ENCODE measurements at regions not wholly inside any gene's neighbourhood (a gene's known extent, or its start where the extent isn't known, plus 50 kb on each side); places are given as distances from the start of the nearest gene placed in this dataset.

GRCh38 chr10:52870562-52870961 lies 98.0 kb upstream of the MBL2 start:
- no peak for DNase-seq (ENCODE audit: low read depth)
- TF ChIP-seq CTCF (IDR thresholded peaks at IDR 0.05; ENCODE audit: low read depth, low read length, missing control alignments): no peak

GRCh38 chr10:52869864-52870263 lies 97.3 kb upstream of the MBL2 start:
- DNase-seq (ENCODE audit: low read depth): no peak
- TF ChIP-seq CTCF (IDR thresholded peaks at IDR 0.05; ENCODE audit: low read depth, low read length, missing control alignments): no peak
- in situ Hi-C loops (cut with HindIII; ENCODE audit: low sequenced_read_pairs): no loop called here

More at GRCh38 chr10:52870562-52870961, 98.0 kb upstream of the MBL2 start:
- no peak overlapping the region for H3K4me3 ChIP-seq (ENCODE audit: low read depth, low read length)
- in situ Hi-C loops (cut with HindIII; ENCODE audit: low sequenced_read_pairs): no loop called here

DNA sequence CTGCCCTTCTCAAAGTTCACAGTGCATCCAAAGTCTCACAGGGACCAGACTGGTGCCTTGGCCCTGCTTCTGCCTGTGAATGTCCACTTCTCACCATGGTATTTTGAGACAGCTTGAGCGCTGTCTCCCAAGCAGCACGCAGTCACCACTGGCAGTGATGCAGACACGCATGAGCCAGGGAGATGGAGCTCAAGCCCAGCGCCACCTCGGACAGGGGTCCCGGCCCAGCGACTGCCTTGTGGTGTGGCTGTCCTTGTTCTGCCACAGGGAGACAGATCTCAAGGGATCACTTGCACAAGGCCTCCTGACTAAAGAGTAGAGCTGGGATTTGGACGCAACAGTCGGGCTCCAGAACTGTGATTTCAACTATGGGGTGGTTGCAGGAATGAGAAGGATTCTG lies 92.6 kb upstream of the MBL2 start:
- in situ Hi-C loops (cut with HindIII; ENCODE audit: low sequenced_read_pairs): no loop called here
- DNase-seq (ENCODE audit: low read depth): no peak
- H3K4me3 ChIP-seq (ENCODE audit: low read depth, low read length): no peak overlapping the region
- no peak for TF ChIP-seq CTCF (IDR thresholded peaks at IDR 0.05; ENCODE audit: low read depth, low read length, missing control alignments)

More at GRCh38 chr10:52869864-52870263, 97.3 kb upstream of the MBL2 start:
- no peak overlapping the region for H3K4me3 ChIP-seq (ENCODE audit: low read depth, low read length)

GRCh38 chr10:52864201-52865106 lies 91.9 kb upstream of the MBL2 start:
- H3K4me3 ChIP-seq (ENCODE audit: low read depth, low read length): no peak overlapping the region
- TF ChIP-seq CTCF (IDR thresholded peaks at IDR 0.05; ENCODE audit: low read depth, low read length, missing control alignments): no peak
- peak; percentile 94 for DNase-seq (ENCODE audit: low read depth)
- in situ Hi-C loops (cut with HindIII; ENCODE audit: low sequenced_read_pairs): no loop called here

DNA sequence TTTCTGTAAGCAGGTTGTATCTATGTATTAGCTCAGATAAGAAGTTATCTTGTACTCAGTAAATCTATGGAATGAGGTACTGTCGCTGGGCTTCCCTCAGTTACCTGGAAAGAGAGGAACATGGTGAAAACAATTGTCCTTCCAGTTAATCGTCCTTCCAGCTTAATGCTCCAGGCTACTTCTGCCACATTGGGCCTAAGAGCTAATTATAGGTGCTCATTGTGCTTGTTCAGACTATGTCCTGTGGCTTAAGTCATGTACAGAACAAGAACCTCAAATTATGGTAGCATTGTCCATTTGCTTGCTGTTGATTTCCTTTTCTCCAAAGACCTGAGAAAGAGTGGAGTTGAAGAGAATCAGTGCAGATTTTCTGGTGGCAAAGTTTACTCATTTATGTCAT lies 86.1 kb upstream of the MBL2 start:
- no peak for TF ChIP-seq CTCF (IDR thresholded peaks at IDR 0.05; ENCODE audit: low read depth, low read length, missing control alignments)
- no peak overlapping the region for H3K4me3 ChIP-seq (ENCODE audit: low read depth, low read length)
- no peak for DNase-seq (ENCODE audit: low read depth)
- in situ Hi-C loops (cut with HindIII; ENCODE audit: low sequenced_read_pairs): no loop called here

DNA sequence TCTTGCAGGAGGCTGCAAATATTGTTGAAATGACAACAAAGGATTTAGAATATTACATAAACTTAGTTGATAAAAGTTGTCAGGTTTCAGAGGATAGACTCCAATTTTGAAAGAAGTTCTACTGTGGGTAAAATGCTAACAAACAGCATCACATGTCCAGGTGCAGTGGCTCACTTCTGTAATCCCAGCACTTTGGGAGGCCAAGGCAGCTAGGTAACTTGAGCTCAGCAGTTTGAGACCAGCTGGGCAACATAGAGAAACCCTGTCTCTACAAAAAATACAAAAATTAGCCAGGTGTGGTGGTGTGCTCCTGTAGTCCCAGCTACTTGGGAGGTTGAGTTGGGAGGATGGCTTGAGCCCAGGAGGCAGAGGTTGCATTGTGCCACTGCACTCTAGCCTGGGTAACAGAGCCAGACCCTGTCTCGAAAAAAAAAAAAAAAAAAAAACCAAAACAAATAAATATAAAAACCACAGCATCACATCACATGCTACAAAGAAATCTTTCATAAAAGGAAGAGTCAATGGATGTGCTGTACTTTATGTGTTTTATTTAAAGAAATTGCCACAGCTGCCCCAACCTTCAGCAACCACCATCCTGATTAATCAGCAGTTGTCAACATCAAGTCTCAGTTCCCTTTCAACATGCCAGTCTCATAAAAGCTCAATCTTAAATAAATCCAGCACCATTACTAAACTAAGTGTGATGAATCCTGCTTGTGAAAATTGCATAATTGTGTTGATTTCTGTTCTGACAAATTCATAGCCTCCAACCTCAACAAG lies 83.2 kb upstream of the MBL2 start:
- no peak overlapping the region for H3K4me3 ChIP-seq (ENCODE audit: low read depth, low read length)
- no peak for TF ChIP-seq CTCF (IDR thresholded peaks at IDR 0.05; ENCODE audit: low read depth, low read length, missing control alignments)
- in situ Hi-C loops (cut with HindIII; ENCODE audit: low sequenced_read_pairs): no loop called here
- no peak for DNase-seq (ENCODE audit: low read depth)

All from astrocyte of the cerebellum (primary cell).